Activated CD8-positive, alpha-beta memory T cell treated with anti-CD3 and anti-CD28 coated beads for 4 hours (primary cell): ENCODE measurements at regions not wholly inside any gene's neighbourhood (a gene's known extent, or its start where the extent isn't known, plus 50 kb on each side); places are given as distances from the start of the nearest gene placed in this dataset.

Experiments used
- DNase-seq, 2 donors: peaks; one replicate each; pipeline ENCODE4 v3.0.0-alpha.2; 2020; ENCODE audit warnings: low read depth in 2 of 2

DNA sequence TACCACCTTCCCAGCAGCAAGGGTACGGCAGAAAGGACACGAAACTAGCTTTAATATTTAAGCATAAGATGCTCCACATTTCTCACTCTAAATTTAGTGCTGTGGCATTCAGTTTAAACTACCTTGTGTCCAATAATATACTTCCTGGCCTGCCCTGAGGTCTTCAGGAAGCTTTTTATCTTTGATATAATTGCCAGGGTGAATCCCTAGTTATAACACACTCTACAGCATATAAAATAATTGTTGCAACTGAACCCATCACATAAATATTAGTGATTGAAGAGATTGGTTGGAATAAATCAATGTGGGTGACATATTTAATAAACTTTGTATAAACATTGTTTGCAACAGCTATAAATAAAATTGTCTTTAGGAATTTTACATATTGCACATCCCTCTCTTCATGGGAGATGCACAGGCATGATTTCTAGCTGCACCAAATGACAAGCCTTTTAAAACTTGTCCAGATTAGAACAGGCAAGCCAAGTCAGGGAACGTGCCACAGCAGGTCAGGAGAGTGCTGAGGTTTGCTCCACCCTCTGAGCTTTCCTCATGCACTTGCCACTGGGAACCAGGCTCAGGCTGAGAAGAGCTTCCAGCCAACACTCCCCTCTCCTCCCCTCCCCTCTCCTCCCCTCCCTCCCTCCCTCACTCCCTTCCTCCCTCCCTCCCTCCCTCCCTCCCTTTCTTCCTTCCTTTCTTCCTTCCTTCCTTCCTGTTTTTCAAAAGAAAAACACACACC lies 623.2 kb upstream of the PKN2 start:
- DNase-seq: no peak

DNA sequence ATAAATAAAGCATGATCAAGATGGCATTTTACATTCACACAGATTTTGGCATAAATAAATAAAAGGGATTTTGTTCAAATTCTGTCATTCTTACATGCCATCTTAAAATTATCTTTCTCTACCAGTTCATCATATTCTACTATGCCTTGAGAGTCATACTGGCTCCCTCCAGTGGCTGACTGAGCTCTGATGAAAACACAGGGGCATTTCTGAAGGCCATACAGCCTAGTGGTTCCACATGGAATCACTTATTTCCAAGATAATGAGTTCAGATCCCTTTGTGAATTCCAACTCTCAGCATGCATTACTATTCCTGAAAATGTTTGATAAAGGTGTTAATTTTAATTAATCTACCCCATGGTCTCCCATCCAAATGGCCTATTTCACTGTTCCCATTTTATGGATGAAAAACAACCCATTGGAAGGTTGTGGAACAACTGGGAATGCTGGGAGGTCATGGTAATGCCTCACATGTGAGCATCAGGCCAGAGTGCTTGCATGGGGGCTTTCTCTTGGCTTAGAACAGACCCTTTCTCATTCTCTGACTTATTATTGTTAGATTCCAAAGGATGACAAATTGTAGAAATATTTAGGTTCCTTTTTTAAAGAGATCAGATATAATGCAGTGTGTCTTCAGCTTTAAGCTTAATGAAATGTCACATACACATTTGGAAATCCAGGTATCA lies 622.4 kb upstream of the PKN2 start:
- no peak for DNase-seq

DNA sequence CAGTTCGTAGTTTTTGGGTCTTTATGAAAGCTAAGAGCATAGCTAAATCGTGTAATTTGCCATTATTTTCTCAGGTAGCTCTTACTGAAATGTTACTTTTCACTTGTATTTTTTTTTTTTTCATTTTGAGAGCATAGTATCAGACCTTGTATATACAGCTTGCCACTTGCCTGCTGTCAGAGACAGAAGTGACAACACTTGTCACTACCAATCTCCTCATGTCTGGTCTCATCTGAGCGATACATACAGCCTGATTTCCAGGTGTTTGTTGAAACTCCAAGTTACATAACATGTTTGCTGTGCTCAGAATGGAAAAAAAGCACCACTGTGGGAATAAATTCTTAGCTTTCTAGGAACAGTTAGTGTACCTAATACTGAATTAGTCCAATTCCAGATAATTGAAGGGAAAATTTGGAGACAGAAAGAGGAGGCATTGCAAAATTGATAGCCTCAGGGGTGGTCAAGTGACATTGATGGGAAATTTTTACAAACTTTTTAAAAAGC lies 621.4 kb upstream of the PKN2 start:
- DNase-seq: no peak

DNA sequence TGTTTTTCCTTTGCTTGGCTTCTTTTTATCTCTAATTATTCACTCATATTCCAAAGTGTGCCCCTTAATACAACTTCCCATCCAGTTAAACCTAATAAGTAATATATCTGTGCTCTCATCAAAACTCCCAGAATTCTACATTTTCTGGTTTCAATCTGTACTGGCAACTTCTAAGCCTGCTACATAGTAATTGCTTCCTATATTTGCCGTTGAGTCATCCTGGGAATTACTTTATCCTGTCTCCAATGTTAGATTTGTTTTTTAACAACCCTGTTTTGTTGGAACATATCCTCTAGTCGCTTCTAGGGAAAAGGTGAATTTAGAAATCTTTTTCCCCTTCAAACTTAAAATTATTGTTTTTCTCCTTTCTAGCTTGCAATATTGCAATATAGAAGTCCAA lies 620.5 kb upstream of the PKN2 start:
- DNase-seq: no peak

DNA sequence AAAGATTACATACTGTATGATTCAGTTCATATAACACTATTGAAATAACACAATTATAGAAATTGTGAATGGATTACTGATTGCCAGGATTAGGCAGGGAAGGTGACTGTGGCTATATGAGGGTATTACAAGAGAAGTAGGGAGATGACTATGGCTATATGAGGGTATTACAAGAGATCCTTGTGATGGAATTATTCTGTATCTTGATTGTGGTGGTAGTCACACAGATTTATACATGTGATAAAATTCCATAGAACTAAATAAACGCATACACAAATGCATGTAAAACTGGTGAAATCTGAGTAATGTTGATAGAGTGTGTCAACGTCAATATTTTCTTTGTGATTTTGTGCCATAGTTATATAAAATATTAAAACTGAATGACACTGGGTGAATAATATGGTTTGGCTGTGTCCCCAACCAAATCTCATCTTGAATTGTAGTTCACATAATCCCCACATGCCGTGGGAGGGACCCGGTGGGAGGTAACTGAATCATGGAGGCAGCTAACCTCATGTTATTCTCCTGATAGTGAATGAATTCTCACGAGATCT lies 615.6 kb upstream of the PKN2 start:
- no peak for DNase-seq

DNA sequence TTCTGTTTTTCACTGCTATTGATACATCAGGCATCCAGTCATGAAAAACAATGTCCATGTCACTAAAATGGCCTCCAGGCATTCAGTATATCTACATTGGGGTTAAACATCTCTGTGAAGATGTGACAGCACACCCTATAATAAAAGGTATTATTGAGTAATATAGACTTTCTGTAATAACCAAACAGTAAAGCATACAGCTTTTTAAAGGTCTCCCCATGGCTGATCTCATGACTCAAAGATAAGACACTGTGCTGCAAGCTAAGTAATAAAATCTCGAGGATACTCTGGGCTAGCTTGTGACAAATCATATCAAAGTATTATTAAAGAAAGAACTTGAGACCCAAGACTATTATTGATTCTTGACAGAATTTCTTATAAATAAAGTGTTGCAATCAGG lies 613.1 kb upstream of the PKN2 start:
- DNase-seq: no peak

DNA sequence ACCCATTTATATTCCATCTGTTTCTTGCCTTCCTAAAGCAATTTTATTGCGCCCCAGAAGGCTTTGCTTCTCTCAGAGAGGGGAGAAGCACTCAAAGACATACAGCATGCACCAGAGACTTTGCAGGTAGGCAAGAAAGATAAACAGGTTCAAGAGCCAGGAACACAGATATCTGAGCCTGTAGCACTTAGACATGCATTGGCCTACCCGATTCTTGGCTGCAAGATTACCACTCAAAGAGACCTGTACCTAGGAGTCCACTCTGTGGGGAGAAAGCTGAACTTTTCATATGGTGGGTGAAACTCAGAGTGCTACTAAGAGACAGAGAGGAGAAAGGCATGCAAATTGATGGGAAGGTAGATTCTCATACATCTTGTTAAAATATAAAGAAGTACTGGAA lies 609.4 kb upstream of the PKN2 start:
- DNase-seq: no peak

DNA sequence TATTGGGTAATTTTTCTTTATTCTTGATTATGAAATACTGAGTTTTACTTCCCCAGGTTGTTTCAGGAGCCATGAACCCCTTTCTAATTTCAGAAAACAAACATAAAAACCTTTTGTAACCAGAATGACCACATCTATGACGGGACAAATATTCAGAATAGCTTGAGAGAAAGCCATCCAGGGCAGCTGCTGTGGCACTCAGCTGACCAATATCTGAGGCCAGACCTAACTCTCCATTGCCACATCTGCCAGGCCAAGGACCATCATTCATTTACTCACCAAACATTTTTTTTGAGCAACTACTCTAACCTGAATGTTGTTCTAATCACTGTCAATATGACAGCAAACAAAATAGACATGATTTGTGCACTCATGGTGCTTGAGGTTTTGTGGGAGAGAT lies 608.3 kb upstream of the PKN2 start:
- no peak for DNase-seq

DNA sequence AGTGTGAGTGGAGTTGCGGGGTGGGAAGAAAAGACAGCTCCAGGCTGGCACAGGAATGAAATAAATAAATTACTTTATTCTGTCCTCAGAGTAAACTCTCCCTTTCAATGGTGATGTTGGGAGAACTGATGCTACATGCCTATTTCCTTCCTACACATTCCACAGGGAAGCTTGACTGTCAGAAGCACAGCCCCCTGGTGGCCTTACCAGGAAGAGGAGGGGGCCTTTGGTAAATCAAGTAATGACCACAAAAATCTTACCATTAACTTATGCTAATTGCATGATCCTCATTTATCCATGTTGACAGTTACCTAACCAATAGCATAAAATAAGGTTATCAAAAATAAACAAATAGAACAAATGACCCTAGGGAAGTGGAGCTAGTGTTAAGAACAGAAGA lies 605.0 kb upstream of the PKN2 start:
- no peak for DNase-seq

DNA sequence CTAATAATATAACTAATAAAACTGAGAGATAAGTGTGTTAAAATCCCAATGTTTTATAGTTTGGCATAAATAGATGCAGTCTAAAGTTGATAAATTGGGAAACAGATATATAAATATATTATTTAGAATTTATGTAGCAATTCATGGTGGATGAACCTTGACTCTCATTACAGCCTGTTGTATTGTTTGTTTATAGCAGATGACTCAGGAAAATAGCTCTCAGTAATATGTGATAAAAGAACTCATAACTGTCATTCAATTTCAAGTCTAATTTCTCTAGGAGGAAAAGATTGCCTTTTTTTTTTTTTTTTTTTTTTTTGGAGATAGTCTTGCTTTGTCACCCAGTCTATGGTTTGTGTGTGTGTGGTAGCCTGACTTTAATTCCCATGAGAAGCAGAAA lies 603.2 kb upstream of the PKN2 start:
- no peak for DNase-seq

DNA sequence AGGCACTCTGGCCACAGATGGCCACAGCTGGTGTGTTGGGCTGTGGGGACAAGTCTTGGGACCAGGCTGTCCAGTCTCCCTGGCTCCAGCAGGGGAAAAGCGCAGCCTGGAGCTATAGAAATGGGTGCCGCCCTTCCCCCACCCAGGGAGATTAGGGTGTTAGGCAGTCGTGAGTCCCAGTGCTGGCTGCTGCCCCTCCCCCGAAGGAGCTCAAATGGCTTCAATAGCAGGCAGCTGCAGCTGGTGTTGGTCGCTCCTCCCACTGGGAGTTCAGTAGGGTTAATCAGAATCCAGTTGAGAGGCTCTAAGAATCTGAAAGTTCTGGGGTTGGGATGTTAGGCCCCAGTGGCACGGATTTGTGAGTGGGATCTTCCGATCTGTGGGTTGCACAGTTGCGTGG lies 595.6 kb upstream of the PKN2 start:
- no peak for DNase-seq

DNA sequence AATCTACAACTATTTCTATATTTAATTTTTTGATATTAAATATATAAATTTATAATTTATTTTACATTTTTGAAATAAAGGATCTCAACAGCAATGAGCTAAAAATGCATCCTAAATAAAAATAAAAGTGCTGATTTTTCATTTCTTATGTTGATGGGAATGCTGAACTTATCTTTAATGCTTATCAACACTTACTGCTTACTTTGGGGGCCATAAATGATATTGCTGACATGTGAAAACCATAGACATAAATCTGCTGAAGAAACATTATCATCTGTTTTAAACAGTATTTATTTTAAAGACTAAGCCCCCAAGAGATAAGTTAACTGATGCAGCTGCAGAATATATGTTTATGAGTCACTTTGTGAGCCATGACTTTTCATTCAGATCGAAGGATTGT lies 594.1 kb upstream of the PKN2 start:
- no peak for DNase-seq

DNA sequence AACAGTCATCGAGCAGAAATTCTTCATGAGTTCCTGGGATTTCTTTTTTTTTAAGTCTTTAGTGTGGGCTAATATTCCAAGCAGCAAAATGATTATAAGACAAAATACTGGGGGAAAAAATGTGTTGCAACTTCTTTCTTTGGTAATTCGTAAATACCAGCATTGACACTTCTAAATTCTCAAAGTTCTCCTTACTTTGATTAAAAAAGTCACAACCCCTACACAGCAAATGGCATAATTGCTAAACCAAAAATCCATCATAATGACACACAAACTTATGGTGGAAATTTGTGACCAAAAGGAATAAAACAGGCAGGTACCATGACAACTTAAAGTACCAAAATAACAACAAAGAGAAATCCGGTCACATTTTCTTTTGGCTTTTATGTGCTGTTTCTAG lies 585.2 kb upstream of the PKN2 start:
- no peak for DNase-seq

DNA sequence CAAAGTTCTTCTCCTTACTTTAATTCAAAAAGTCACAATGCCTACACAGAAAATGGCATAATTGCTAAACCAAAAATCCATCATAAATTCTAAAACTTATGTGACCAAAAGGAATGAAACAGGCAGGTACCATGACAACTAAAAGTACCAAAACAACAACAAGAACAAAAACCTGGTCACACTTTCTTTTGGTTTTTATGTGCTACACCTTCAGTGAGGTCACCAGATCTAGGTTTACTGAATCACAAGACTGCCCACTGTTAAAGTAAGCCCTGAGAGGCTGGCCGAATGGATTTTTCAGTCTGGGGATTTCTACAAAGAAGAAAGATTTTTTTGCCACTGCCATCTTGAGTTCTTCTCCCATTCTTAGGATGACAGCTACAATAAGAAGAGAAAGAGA lies 583.0 kb upstream of the PKN2 start:
- DNase-seq: no peak

DNA sequence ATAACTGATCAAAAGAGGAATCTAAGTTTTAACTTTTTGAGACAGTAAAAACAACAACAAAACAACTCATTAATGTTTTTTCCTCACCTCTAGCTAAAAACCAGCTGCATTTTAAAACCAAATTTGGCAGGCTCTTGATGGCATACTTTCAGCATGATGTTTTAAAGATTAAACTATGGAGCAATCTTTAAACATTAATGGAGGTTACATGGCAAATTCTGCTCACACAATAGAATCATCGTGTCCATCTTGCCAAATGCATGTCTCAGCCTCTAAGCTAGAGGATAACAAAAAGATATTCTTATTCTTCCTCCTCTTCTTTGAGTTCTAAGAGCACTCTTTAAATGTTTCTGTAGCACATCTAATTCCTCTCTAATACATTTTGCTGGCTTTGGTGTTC lies 579.8 kb upstream of the PKN2 start:
- DNase-seq: no peak

DNA sequence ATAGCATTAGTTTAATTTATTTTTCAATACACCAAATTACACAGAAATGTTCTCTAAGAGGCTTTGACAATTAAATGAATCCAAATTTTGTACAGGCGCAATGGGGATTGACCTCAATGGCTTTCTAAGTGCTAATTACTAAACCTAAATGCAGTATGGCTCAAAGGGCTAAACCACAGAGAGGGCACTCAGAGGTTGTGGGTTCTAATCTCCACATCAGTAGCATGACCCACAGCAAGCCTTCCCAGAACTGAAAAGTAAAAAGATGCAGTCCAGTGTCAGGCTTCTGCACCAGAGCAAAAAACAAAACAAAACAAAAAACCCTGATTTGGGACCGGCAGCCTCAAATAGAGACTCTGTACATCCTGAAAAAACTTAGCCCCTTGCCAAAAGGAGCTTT lies 579.2 kb upstream of the PKN2 start:
- no peak for DNase-seq

DNA sequence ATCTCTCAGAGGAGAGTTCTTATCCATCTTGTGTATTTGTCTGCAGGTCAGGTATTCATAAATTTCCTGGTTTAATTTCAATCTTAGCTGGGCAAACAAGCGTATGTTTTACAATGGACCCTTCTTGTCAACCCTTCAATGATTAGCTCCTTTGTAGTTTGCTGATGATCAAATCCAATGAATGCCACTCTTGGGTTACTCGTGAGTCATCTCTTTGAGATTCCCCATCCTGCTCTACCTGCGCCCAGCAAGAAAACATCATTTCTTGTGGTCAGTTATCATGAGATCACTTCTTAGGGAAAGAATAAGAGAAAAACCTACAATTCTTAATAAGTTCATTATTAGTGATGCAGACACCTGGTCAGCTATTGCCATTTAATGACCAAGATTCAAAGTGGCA lies 572.3 kb upstream of the PKN2 start:
- no peak for DNase-seq

DNA sequence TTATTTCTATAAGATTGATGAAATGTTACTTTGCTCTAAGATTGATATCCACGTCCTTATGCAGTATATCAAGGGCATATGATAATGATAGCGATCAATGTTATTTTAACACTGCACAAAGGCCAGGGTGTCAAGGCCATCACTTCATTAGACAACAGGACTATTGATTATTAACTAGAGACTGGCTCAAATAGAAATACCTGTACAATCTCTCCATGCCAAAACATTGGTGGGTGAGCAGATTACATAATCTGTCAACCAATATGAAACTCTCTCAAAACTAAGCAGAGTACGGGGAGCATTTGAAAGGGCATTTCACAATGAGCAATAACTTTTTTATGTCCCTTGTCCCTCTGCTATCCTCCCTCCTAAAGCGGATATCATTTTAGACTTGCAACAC lies 566.5 kb upstream of the PKN2 start:
- DNase-seq: no peak

DNA sequence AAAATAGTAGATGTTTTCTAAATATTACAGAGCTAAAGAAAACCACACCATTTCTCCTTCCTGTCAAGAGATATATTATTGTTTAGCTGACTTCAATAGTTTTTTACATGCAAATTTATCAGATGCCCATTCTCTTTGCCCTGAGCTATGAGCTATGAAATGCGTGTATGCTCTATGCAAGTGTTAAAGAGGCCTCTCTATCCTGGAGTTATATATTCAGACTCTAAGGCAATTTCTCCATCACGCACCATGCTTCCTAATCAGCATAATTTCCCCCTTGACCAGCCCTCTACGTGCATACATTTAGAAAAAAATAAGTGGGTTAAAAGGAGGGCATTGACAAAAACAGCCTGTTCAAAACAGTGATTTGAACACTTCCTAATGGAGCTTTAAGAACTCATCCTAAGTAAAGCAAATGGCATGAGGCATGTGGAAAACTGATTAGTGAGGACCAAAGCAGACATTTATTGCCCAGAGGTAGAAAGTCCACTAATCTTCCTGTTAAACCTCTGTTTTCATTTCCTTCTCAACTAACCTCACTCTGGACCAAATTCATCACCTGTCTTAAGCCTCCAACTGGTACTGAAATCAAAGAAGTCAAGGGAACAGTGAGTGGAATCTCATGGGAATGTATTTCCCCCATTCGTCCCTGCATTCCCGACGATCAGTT lies 565.8 kb upstream of the PKN2 start:
- no peak for DNase-seq

DNA sequence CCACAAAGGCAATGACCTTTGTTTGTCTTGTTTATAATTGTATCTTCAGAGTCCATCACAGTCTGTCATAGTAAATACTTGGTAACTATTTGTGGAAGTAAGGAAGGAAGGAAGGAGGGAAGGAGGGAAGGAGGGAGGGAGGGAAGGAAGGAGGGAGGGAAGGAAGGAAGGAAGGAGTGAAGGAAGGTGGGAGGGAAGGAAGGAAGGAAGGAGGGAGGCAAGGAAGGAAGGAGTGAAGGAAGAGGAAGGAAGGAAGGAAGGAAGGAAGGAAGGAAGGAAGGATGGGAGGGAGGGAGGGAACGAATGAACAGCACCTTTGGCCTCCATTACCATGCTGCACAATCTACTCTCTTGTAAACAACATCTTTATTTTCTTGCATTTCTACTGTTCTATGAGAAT lies 559.5 kb upstream of the PKN2 start:
- no peak for DNase-seq

DNA sequence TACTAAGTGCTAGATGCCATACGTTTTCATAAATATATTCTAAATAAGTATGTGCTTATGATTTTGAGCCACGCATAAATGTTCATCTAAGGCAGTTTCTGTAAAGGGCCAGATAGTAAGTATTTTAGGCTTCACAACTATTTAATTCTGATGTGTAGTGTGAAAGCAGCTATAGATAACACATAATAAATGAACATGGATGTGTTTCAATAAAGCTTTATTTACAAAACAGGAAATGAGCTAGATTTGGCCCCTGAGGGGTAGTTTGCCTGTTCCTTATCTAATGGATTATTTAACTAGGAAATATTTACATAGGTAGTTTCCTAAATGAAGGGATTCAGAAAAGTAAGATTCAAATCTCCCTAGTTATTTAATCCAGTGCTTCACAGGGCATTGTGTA lies 557.6 kb upstream of the PKN2 start:
- no peak for DNase-seq

DNA sequence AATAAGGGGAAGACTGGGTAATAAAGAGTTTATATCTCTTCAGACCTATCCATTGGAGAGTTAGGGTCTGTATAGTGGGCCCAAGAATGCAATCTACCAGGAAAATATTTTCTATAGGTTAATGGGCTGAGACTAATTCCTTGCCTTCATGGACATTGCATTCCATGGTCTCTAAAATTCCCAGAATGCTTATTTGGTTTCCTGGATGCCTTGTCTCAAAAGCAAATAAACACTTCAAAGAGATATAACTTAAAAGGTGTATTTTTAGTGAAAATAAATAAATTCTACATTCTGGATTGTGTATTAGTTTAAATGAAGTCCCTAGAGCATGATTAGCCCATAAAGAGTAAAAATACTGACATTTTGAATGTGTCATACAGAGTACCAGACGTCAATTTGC lies 550.1 kb upstream of the PKN2 start:
- no peak for DNase-seq
